Renal cortex interstitium (tissue), 11 donors: ENCODE measurements at regions not wholly inside any gene's neighbourhood (a gene's known extent, or its start where the extent isn't known, plus 50 kb on each side); places are given as distances from the start of the nearest gene placed in this dataset.

Experiments
- DNase-seq, 11 donors: peaks; one replicate each; pipeline ENCODE4 v3.0.0-alpha.2; 2013; ENCODE audit warnings: low read depth in 9 of 11, low spot score in 4 of 11; ENCODE audit errors: extremely low read depth in 1 of 11

DNA sequence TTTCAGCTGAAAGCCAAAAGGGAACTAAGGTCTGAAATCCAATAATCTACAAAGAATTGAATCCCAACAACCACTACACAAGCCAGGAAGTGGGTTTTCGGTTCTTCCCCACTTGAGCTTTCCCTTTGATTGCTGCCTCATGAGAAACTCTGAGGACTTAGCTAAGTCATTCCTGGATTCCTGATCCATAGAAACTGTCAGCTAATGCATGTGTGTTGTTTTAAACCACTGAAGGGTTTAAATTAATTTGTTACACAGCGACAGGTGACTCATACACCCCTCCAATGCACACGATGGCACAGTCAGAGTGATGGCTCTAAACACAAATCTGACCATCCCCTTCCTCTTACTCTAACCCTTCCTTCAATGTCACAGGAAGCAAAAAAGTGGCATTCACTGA lies 282.9 kb downstream of the RAB28 start:
- DNase-seq: no peak

DNA sequence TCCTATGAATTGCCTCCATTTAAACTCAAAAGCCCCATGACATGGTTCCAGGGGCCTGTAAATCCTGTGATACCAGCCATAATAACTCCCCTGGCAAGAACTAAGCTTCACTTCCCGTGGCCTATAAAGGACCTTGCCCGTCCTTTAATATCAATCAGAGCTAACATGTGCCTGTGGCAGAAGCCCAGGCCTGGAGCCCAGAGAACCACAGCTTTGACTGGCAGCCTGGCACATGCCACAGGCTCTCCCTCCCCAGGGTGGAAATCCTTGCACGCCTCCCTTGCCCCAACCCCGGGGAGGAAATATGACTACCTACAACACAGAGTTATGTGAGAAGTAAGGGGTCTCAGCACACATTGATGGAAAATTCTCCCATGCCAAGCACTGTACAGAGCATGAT lies 287.4 kb downstream of the RAB28 start:
- no peak for DNase-seq

DNA sequence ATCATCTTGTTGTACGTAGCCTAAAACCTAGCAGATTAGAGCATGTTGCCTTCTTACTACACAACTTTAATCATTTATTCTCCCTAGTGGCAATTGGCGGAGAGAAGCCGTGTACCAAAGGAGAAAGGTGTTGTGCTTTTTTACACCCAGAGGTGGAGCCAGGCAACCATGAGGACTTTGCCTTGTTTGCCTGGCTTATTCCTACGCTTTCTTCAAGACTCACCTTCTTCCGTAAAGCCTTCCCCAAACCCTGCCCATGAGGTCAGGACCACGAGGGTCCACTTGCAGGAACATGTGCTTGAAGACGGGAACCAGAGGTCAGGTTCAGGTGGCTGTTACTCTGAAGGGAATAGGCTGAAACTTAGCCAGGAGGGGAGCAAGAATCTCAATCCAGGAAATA lies 290.5 kb downstream of the RAB28 start:
- DNase-seq: no peak

DNA sequence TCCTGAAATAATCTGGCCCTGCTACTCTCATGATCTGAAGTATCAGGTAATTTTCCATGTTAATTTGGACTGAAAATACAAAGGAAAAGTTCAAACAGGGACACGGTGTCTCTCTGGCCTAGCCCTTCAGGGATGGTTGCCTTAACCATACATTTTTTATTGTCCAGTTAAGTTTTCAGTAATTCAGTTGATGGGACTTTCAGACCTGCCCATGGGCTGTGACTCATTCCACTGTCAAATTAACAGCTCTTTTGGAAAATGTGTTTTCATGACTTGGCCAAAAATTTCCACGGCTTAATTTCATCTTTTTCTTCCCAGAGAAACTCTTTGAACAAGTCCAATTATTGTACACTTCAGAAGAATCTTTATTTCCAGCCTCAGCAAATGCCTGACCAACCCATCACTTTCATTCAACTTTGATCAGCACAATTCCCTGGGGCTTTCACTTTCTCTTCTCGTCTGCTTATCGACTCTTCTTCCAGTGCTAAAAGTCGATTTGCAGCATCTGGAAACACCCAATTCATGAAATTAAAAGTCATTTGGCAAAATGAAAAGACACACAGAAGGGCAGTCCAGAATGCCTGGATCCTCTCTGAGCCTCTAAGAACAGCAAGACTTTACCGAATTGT lies 293.9 kb downstream of the RAB28 start:
- DNase-seq: no peak

DNA sequence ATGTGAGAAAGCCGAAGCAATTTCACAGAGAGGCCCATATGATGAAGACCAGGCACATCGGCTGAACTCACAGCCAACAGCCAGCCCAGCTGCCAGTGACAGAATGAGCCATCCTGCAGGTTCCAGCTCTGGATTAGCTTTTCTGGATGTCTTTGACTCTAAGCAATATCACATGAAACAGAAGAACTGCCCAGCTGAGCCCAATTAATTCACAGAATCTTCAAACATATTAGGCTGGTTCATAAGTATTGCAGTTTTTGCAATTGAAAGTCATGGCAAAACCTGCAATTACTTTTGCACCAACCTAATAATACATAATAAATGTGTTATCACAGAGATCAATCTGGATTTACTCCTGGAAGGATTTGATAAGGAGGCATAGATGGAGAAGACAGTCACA lies 299.9 kb downstream of the RAB28 start:
- no peak for DNase-seq

DNA sequence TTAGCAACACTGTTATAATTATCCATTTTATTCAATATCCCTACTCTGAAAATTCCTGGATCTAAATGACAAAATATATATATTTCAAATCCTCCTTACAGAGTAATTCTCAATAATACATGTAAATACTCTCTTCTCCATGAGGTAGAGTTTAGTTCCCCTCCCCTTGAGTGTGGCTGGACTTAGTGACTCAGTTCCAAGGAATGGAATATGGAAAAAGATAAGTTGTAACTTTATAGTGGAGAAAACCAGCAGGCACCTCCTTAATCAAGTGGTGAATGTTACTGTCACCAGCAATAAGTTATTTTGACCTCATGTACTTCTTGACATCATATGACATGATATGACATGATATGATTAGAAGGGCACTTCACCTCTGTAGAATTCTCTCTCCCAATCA lies 302.0 kb downstream of the RAB28 start:
- no peak for DNase-seq

DNA sequence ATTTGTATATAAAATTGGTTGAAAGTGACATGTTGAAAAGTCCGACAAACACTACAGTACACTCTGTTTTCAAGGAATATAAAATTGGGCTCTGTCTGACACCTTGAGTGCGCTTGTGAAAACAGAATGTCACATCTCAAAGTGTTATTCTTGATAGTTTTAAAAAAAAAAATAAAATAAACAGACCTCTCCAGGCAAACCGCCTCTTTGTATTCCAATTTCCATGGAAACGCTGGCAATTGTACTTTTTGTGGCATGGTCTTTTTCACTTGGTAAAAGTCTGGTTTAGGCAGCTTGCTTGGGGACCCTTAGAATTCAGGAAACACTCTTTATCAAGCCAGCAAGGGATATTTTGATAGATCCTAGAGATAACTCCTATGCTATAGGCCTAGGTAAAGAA lies 302.5 kb downstream of the RAB28 start:
- no peak for DNase-seq

DNA sequence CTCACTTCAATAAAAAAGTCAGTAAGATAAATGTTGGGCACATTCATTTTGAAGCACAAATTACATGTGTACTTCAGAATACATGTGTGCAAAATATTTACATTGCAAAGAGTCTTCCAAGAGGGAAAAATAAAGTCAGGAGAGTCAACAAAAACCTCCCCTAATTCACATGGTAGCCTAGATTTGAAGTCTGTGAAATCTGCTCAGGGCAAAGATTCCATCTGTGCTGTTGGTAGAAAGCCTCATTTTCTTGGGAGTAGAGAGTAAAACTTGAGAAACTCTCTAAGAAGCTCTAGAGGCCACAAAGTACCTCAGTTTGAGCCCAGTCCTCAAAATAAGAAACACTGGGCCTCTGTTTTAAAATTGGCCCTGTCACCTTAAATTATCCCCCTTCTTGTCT lies 303.4 kb downstream of the RAB28 start:
- no peak for DNase-seq

DNA sequence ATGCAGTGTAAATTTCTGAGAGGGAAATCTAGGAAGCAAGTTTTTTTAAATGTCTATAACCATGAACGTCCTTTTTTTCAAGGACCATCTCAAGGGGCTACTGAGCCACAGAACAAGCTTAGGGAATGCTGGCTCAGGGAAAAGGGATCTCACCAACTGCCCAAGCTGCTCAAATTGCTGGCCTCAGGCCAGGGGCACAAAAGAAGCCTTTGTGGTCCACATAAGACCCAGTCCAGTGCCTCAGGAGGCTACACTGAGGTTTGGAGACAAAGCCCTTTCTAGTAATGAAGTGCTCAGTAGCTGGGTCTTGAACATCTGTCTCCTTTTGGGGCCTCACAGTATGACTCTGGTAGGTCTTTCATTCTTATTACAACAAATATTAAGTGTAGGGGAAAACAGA lies 305.5 kb downstream of the RAB28 start:
- no peak for DNase-seq

DNA sequence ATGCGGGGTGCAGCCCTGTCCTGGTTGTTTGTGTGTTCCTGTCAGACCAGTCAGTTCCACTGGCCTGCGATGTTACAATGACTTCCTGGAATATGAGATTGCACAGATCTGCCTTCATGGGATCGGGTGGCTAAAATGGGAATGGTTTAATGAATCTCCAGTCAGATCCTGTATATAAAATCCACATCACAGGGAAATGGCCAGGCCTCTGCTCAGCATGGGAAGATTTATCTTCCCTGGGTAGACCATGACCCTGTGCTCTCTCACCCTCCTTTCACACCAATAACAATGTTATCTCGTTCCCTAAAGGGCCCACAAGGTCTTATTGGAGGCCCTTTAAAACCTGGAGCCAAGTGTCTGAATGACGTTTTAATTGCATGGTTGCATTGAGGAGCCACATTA lies 307.4 kb downstream of the RAB28 start:
- DNase-seq: no peak

DNA sequence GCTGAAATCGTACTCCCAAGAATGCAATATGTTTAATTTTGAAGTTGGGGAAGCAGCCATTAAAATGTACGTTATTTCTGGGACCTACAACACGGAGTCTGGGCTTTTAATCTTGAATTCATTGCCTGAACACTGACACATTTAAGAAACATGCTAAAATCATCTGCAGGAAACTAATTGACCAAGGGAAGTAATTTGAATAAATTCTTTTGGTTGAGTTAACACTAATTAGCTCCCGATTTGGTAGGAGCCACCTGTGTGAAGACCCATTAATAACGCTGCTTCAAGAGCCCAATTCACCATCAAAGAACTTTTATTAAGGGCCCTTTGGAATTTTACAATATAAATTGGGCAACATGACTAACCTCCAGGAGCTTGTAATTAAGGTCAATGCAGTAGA lies 309.2 kb downstream of the RAB28 start:
- no peak for DNase-seq

DNA sequence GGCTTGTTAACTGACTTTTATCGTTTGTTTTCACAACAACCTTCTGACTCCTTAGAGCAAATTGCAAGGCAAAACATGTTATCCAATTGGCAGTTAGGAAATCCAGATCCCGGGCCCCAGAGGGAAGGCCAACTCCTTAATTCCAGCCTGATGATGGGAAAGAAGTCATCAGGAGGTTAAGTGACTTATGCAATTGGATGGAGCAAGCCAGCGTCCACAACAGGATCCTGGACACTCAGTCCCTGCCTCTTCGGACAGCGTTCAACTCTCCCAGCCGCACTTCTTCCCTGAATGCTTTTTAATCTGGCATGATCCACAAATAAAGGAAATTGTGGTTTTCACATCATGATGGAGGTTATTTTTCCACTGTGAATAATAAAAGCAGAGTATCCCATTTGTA lies 310.1 kb downstream of the RAB28 start:
- no peak for DNase-seq

DNA sequence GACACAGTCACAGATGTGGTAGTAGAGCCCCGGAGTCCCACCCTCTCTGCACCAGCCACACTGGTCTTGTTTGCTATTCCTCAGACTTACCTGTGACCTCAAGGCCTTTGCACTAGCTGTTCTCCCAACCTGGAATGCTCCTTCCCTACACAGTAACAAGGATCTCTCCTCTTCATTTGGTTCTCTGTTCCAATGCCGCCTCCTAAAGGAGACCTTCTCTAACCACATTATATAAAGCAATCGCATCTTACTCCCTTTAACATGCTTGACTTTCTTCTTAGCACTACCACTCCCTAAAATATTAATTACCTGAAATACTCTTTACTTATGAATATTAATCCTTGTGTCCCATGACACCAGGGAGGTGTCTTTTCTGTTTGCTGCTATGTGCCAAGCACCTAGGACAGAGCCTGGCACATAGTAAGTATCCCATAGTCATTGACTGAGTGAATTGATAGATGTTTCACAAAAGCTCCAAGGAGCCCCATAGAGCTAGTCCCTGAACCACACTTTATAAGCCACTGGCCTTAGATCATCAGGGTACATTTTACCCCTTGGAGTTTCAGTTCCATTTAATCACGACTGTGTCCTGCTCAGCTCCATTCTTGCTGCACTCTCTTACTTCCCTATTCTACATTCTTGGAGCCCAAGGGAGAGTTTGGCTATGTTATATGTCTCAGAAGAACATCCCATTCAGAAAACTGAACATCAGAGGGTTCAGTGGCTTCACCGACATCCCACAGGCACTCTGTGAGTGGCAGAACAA lies 312.7 kb downstream of the RAB28 start:
- no peak for DNase-seq

DNA sequence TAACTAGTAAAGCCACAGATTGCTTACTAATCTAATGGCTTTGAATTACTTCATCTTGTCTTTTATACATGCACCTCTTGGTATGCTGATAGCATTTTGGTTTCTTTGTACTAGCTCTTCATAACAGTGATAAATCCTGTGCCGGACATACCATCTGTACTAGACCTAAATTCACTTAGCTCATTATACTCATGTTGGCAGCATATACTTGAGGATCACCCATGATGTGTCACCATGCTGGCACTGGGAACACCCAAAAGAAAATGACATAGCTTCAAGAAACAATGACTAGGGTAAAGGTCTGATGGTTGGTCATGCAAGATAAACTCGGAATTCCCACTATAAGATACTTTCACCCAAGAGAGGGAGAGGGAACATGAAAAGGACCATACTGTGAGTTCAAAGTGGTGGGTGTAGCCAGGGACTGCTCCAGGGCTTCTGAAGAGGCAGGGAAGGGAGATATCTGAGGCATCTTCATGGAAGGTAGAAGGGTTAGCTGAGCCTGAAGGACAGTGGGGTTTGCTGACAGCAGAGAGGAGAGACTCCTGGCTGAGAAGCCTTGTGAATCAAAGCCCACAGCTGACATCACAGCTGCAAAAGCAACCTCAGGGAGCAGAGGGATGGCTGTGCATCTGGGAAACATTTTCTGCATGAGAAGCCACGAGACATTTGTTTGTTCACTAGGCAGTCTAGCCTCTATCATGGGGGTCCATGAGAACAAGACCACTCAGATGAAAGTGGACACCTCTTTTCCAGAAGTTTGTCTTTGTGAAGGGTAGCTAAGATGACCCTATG lies 314.2 kb downstream of the RAB28 start:
- no peak for DNase-seq

DNA sequence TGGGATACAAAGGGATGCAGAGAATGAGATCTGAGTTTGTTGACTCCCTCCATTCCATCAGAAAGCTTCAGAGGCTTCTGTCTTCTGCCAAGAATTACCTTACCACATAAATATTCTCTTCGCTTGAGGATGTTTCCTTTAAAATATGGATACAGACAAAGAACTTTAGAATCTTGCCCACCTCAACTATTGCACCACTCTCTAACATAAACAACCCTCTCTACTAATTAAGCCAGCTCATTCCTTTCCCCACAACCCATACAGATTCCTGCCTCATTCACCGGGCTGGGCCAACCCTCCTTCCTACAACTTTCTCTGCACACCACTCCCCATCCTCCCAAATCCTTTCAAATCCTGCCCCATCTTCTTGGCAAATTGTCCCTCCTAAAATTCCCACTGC lies 315.8 kb downstream of the RAB28 start:
- no peak for DNase-seq

DNA sequence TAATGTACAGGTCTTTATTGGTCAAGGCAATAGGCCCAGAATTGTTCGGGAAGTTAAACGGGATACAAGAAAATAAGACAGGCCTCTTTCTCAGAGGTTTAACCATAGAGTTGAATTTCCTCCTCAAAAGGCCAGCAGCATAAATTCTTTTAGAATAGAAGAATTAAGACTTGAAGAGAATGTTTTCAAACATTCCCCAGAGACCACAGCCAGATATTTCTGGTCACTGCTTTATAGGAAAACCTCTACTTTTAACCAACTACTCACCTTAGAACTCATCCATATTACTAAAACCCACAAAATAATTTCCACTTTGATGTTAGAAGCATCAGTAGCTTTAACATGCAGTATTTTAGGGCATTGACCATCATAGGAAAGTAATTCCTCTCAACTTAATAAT lies 317.9 kb downstream of the RAB28 start:
- DNase-seq: no peak

DNA sequence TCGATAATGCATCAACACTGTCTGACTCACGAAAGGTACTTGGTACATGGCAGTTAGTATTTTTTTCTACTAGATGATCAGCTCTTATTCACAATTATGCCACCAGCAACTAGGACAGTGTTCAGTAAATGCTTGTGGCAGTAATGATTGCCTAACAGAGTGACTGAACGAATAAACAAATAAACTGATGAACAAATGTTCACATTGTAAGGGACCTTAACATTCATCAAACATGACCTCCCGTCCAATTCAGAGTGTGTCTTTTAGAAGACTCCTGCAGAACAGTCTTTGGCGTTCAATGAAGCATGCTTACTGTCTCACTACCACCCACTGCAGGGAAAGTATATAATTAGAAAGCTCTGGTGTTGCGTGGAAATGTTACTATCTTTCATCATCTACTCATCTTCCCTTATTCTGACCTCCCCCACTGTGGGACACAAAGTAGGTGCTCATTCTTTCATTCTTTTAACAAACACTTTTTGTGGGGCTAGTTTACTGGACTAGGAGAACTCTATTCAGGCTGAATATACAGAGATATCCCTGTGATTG lies 319.3 kb downstream of the RAB28 start:
- no peak for DNase-seq

DNA sequence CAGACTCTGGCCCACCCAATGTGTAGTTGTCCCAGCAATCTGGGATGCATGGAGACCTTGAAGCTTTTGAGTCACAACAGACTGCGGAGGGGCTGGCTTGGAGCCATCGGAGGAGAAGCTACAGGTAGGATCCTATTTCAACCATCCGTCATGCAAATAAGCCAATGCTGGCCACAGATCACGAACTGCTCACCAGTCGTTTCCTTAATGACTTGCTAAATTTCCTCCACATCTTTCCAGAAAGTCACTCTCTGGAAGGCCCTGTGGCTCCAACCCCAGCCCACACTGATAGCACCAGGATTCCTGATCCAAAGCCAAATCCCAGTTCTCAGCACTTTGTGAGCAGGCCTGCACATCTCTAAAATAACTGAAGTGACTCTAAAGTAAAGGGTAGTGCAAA lies 321.3 kb downstream of the RAB28 start:
- no peak for DNase-seq

DNA sequence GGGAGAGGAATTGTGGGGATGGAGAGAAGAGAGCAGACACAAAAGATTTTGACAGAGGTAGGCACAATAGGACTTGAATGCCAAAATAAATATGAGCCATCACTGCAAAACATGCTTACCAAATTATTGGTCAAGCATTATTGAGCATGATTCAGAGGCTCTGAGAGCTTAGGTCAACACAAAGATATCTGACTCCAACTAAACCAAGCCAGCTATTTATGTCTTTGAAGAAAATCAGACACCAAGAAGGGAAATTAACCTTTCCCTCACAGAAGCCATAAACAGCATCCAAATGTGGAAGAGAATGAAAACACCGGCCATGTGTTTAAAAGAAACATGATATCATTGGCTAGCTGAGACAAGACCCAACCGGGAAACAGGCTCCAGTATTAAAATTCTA lies 323.2 kb downstream of the RAB28 start:
- DNase-seq: no peak

DNA sequence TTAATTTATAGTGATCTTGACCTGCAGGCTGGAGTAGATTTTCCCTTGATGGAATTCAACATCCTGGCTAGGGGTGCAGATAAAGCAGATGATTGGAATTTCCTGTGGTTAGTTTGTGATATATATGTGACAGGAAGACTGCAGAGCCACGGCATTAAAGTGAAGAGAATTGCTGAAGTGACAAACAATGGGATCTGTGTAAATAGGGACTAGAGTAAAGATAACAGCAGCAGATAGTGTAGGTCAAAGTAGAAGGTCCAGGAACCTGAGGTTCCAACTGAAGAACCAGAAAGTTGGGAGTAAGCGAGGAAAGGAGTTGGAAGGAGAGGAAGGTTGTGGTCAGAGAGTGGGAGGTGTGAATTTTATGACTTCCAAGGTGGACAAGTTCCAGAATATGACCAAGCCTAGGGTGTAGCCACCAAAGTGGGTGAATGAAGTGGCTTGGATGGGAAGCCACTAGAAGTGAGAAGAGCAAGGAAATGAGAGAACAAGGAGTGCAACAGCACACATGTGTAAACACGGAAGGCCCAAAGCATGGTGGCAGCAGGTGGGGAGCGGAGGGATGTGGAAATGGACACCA lies 325.0 kb downstream of the RAB28 start:
- no peak for DNase-seq
